T-cell (primary cell): ENCODE measurements at regions not wholly inside any gene's neighbourhood (a gene's known extent, or its start where the extent isn't known, plus 50 kb on each side); places are given as distances from the start of the nearest gene placed in this dataset.

ENCODE experiments used
- ATAC-seq, 4 experiments: fragments of 200-7000 bp in 3 of 4; fragments of 150-1000 bp in 1 of 4; cut with Tn5 transposase; replicated peaks in 1 of 4; 1 replicate in 3 of 4; 2 replicates in 1 of 4; pipeline ENCODE4 v1.10.0; 2021; ENCODE audit warnings: moderate library complexity in 3 of 4, mild to moderate bottlenecking in 2 of 4, moderate number of reproducible peaks in 1 of 4
- CTCF ChIA-PET, 2 donors: fragments of 300-600 bp; sonication (Branson Sonifier 250); formaldehyde crosslinking; loops; one replicate each; lab custom pipeline; 2022; ENCODE audit warnings: antibody characterized with exemption in 2 of 2; lab: Charles Lee
- POLR2A ChIA-PET, 2 donors: fragments of 300-600 bp; sonication (Branson Sonifier 250); formaldehyde crosslinking; loops; one replicate each; lab custom pipeline; 2022; ENCODE audit warnings: antibody characterized with exemption in 2 of 2; lab: Charles Lee
- DNase-seq, 35 experiments: peaks; one replicate each; pipeline versions ENCODE4 v3.0.0 to v3.0.0-alpha.2; 2013 to 2023
- H3K27ac ChIP-seq: one replicate; pipeline ENCODE4 v1.5.1; 2013; ENCODE audit warnings: low read length
- H3K27me3 ChIP-seq, 2 experiments: replicated peaks in 1 of 2; 1 replicate in 1 of 2; 2 replicates in 1 of 2; pipeline versions ENCODE4 v1.6.1 to v1.7.0; 2013; ENCODE audit warnings: low read length in 1 of 2, mixed read lengths in 1 of 2; ENCODE audit not compliant: control insufficient read depth in 2 of 2, insufficient read depth in 2 of 2; ENCODE audit errors: extremely low read depth in 1 of 2
- H3K36me3 ChIP-seq, 2 donors: 1 replicate in 1 of 2; 2 replicates in 1 of 2; pipeline versions ENCODE4 v1.6.1 to v1.7.0; 2013; ENCODE audit warnings: low read length in 1 of 2; ENCODE audit not compliant: control insufficient read depth in 2 of 2, insufficient read depth in 1 of 2; ENCODE audit errors: extremely low read depth in 1 of 2
- H3K4me1 ChIP-seq, 2 experiments: 1 replicate in 1 of 2; 2 replicates in 1 of 2; pipeline versions ENCODE4 v1.6.1 to v1.7.0; 2013; ENCODE audit warnings: low read length in 2 of 2, mixed read lengths in 1 of 2; ENCODE audit not compliant: insufficient read depth in 2 of 2, control insufficient read depth in 1 of 2; ENCODE audit errors: extremely low read depth in 1 of 2
- H3K4me3 ChIP-seq, 2 donors: 1 replicate in 1 of 2; 2 replicates in 1 of 2; pipeline versions ENCODE4 v1.5.1 to v1.7.0; 2013; ENCODE audit warnings: mild to moderate bottlenecking in 2 of 2, low read length in 1 of 2, moderate library complexity in 1 of 2; ENCODE audit not compliant: control insufficient read depth in 1 of 2; ENCODE audit errors: extremely low read depth in 1 of 2
- H3K9me3 ChIP-seq: 2 replicates; pipeline ENCODE4 v1.7.0; 2013
- H3K27ac Mint-ChIP-seq, 2 donors: one replicate each; pipeline ENCODE4 v1.8.0; 2020 to 2021; ENCODE audit warnings: mild to moderate bottlenecking in 2 of 2, mixed read lengths in 2 of 2
- H3K27me3 Mint-ChIP-seq, 2 donors: one replicate each; pipeline ENCODE4 v1.8.0; 2021 to 2022; ENCODE audit warnings: mixed read lengths in 2 of 2
- H3K36me3 Mint-ChIP-seq: one replicate; pipeline ENCODE4 v1.8.0; 2021; ENCODE audit warnings: mixed read lengths
- H3K4me1 Mint-ChIP-seq, 3 donors: one replicate each; pipeline ENCODE4 v1.8.0; 2020 to 2022; ENCODE audit warnings: mixed read lengths in 3 of 3, mild to moderate bottlenecking in 1 of 3
- H3K4me3 Mint-ChIP-seq, 3 donors: one replicate each; pipeline ENCODE4 v1.8.0; 2020 to 2022; ENCODE audit warnings: mild to moderate bottlenecking in 3 of 3, mixed read lengths in 3 of 3, moderate library complexity in 3 of 3
- H3K9me3 Mint-ChIP-seq, 3 donors: one replicate each; pipeline ENCODE4 v1.8.0; 2020 to 2022; ENCODE audit warnings: mixed read lengths in 3 of 3
- WGBS: methylation state at CpG from one replicate; pipeline ENCODE4 v1.1.5; 2013; ENCODE audit warnings: missing lambda C conversion rate; ENCODE audit not compliant: insufficient coverage; 5-methylcytosine and 5-hydroxymethylcytosine counted together

- peak overlapping the region; percentile 43 to 45 for H3K27ac Mint-ChIP-seq
These were observed 393.7 kb downstream of the ETS1 start for GRCh38 chr11:128193615-128194014.

GRCh38 chr11:128190312-128190711 is 397.0 kb downstream of the ETS1 start:
- Histone ChIP-seq H3K27me3 (no peaks in the 10 kb centered on the region), H3K27ac (peak overlapping the region; percentile 3), H3K4me3 (no peak overlapping the region), H3K36me3 (no peaks in the 10 kb centered on the region), H3K9me3 (no peaks in the 10 kb centered on the region), H3K4me1 (peaks cover 21 to 41% of the 10 kb centered on the region in 2 experiments)
- H3K9me3 Mint-ChIP-seq = peaks cover 2 to 7% (median 3%) of the 10 kb centered on the region in 3 donors
- POLR2A ChIA-PET = interaction anchor here (0.7 to 1.0 kb wide), 3 partner anchors 96 to 556 kb away, joined by 3 to 10 read pairs (median 5); no protein-coding TSS in a partner anchor
- 37% methylated on average over 3 of the region's 5 CpGs for WGBS
- CTCF ChIA-PET = interaction anchor here (0.6 to 3.1 kb wide), 5 partner anchors 20 to 441 kb away, joined by 3 to 17 read pairs (median 5); no protein-coding TSS in a partner anchor
- peaks cover 31 to 44% (median 37%) of the 10 kb centered on the region in 3 donors for H3K4me1 Mint-ChIP-seq
- DNase-seq = peak in 25 of 35 experiments; percentile 4 to 74 (median 32)
- no peaks in the 10 kb centered on the region for H3K27me3 Mint-ChIP-seq
- H3K27ac Mint-ChIP-seq = peak overlapping the region; percentile 35 to 66
- ATAC-seq = peak in 2 of 4 experiments; percentile 37 to 51
- peak overlapping the region in 1 of 3 donors; percentile 46 for H3K4me3 Mint-ChIP-seq
- peaks cover 6% of the 10 kb centered on the region for H3K36me3 Mint-ChIP-seq

More at GRCh38 chr11:128193615-128194014, 393.7 kb downstream of the ETS1 start:
- Mint-ChIP-seq H3K36me3 (no peaks in the 10 kb centered on the region), H3K4me1 (peaks cover 37 to 52% (median 49%) of the 10 kb centered on the region in 3 donors), H3K4me3 (peak overlapping the region in 1 of 3 donors; percentile 16), H3K27me3 (no peaks in the 10 kb centered on the region), H3K9me3 (no peaks in the 10 kb centered on the region)
- POLR2A ChIA-PET = no interaction called here
- WGBS = no CpG with 5 or more reads among the region's 4 CpGs
- no peaks in the 10 kb centered on the region for H3K27me3 ChIP-seq
- H3K4me3 ChIP-seq = no peak overlapping the region
- H3K9me3 ChIP-seq = no peaks in the 10 kb centered on the region
- H3K36me3 ChIP-seq = no peaks in the 10 kb centered on the region
- H3K27ac ChIP-seq = no peak overlapping the region
- peaks cover 21 to 41% of the 10 kb centered on the region in 2 experiments for H3K4me1 ChIP-seq
- ATAC-seq = no peak
- CTCF ChIA-PET = interaction anchor here (0.9 to 1.0 kb wide), 2 partner anchors 437 kb away, joined by 3 to 4 read pairs; no protein-coding TSS in a partner anchor
- peak in 1 of 35 experiments; percentile 16 for DNase-seq

- peaks cover 20 to 37% of the 10 kb centered on the region in 2 experiments for H3K4me1 ChIP-seq
- DNase-seq = peak in 1 of 35 experiments; percentile 37
- Mint-ChIP-seq H3K9me3 (peaks cover 3 to 12% (median 5%) of the 10 kb centered on the region in 3 donors), H3K27me3 (no peaks in the 10 kb centered on the region), H3K36me3 (peaks cover 11% of the 10 kb centered on the region), H3K4me3 (peak overlapping the region in 1 of 3 donors; percentile 46), H3K27ac (peak overlapping the region in 1 of 2 donors; percentile 66), H3K4me1 (peaks cover 26 to 39% (median 32%) of the 10 kb centered on the region in 3 donors)
- no peaks in the 10 kb centered on the region for H3K27me3 ChIP-seq
- peak overlapping the region; percentile 3 for H3K27ac ChIP-seq
- H3K4me3 ChIP-seq = no peak overlapping the region
- ChIA-PET CTCF (interaction anchor here (0.6 to 3.1 kb wide), 5 partner anchors 19 to 441 kb away, joined by 3 to 17 read pairs (median 5); no protein-coding TSS in a partner anchor), POLR2A (interaction anchor here (0.7 to 1.0 kb wide), 3 partner anchors 97 to 557 kb away, joined by 3 to 10 read pairs (median 5); no protein-coding TSS in a partner anchor)
- H3K36me3 ChIP-seq = no peaks in the 10 kb centered on the region
- H3K9me3 ChIP-seq = no peaks in the 10 kb centered on the region
- ATAC-seq = peak in 1 of 4 experiments; percentile 30
- WGBS = no CpG with 5 or more reads among the region's 4 CpGs
These were observed 397.5 kb downstream of the ETS1 start for GRCh38 chr11:128189823-128190222.

GRCh38 chr11:128188346-128189004 is 398.9 kb downstream of the ETS1 start:
- Mint-ChIP-seq H3K27me3 (no peaks in the 10 kb centered on the region), H3K36me3 (peaks cover 16% of the 10 kb centered on the region), H3K27ac (peak overlapping the region in 1 of 2 donors; percentile 44), H3K4me1 (peaks cover 13 to 26% (median 19%) of the 10 kb centered on the region in 3 donors), H3K4me3 (no peak overlapping the region), H3K9me3 (peaks cover 3 to 13% (median 5%) of the 10 kb centered on the region in 3 donors)
- Histone ChIP-seq H3K9me3 (no peaks in the 10 kb centered on the region), H3K4me1 (peaks cover 7 to 29% of the 10 kb centered on the region in 2 experiments), H3K27ac (no peak overlapping the region), H3K36me3 (no peaks in the 10 kb centered on the region), H3K27me3 (no peaks in the 10 kb centered on the region), H3K4me3 (no peak overlapping the region)
- no peak for DNase-seq
- ATAC-seq = no peak
- 96% methylated on average over 5 of the region's 9 CpGs for WGBS
- CTCF ChIA-PET = interaction anchor here in 1 of 2 donors (0.7 kb wide), 1 partner anchor 50 kb away, joined by 3 read pairs; no protein-coding TSS in a partner anchor
- POLR2A ChIA-PET = no interaction called here

- CTCF ChIA-PET = interaction anchor here in 1 of 2 donors (0.7 kb wide), 1 partner anchor 51 kb away, joined by 3 read pairs; no protein-coding TSS in a partner anchor
- peaks cover 12 to 24% (median 13%) of the 10 kb centered on the region in 3 donors for H3K4me1 Mint-ChIP-seq
- Histone ChIP-seq H3K4me3 (no peak overlapping the region), H3K27me3 (no peaks in the 10 kb centered on the region), H3K9me3 (no peaks in the 10 kb centered on the region), H3K36me3 (no peaks in the 10 kb centered on the region), H3K27ac (no peak overlapping the region), H3K4me1 (peaks cover 4 to 26% of the 10 kb centered on the region in 2 experiments)
- H3K36me3 Mint-ChIP-seq = peaks cover 16% of the 10 kb centered on the region
- no CpG with 5 or more reads among the region's 1 CpG for WGBS
- DNase-seq (no peak), ATAC-seq (no peak)
- H3K4me3 Mint-ChIP-seq = no peak overlapping the region
- no peak overlapping the region for H3K27ac Mint-ChIP-seq
- POLR2A ChIA-PET = no interaction called here
- H3K27me3 Mint-ChIP-seq = no peaks in the 10 kb centered on the region
- peaks cover 3 to 13% (median 5%) of the 10 kb centered on the region in 3 donors for H3K9me3 Mint-ChIP-seq
These were observed 399.5 kb downstream of the ETS1 start for GRCh38 chr11:128187835-128188234.

GRCh38 chr11:128187377-128187776 is 400.0 kb downstream of the ETS1 start:
- H3K9me3 Mint-ChIP-seq = peaks cover 3 to 13% (median 5%) of the 10 kb centered on the region in 3 donors
- CTCF ChIA-PET = no interaction called here
- ATAC-seq = no peak

More at GRCh38 chr11:128187377-128187776, 400.0 kb downstream of the ETS1 start:
- Histone ChIP-seq H3K27ac (no peak overlapping the region), H3K4me1 (peaks cover 4 to 24% of the 10 kb centered on the region in 2 experiments), H3K4me3 (no peak overlapping the region), H3K27me3 (no peaks in the 10 kb centered on the region), H3K36me3 (no peaks in the 10 kb centered on the region), H3K9me3 (no peaks in the 10 kb centered on the region)
- Mint-ChIP-seq H3K27ac (no peak overlapping the region), H3K4me3 (no peak overlapping the region), H3K27me3 (no peaks in the 10 kb centered on the region), H3K4me1 (peaks cover 12 to 24% (median 12%) of the 10 kb centered on the region in 3 donors), H3K36me3 (peaks cover 16% of the 10 kb centered on the region)
- WGBS = 86% methylated on average over 3 of the region's 4 CpGs
- POLR2A ChIA-PET = no interaction called here
- DNase-seq = no peak
